ENCODE measurements at regions not wholly inside any gene's neighbourhood (a gene's known extent, or its start where the extent isn't known, plus 50 kb on each side); places are given as distances from the start of the nearest gene placed in this dataset.

GRCh38 chr22:49238181-49239141 is 589.2 kb downstream of the BRD1 start:
- no peak for TF ChIP-seq PATZ1 (CRISPR knock-in tag; IDR thresholded peaks at IDR 0.05; ENCODE audit: borderline replicate concordance)
- no peak for TF ChIP-seq ZFP30 (CRISPR knock-in tag; IDR thresholded peaks at IDR 0.05)
- TF ChIP-seq TOX (CRISPR knock-in tag; IDR thresholded peaks at IDR 0.05; ENCODE audit: borderline replicate concordance): no peak
- TF ChIP-seq CSDC2 (CRISPR knock-in tag; IDR thresholded peaks at IDR 0.05): no peak
- no peak for TF ChIP-seq TSHZ2 (CRISPR knock-in tag; IDR thresholded peaks at IDR 0.05)
- no peak for TF ChIP-seq RARB (CRISPR knock-in tag; IDR thresholded peaks at IDR 0.05)
- TF ChIP-seq ESRRG (CRISPR knock-in tag; IDR thresholded peaks at IDR 0.05): no peak
- TF ChIP-seq ARNTL (CRISPR knock-in tag; IDR thresholded peaks at IDR 0.05; ENCODE audit: borderline replicate concordance, low read depth): no peak
- no peak for TF ChIP-seq ZFP3 (CRISPR knock-in tag; IDR thresholded peaks at IDR 0.05)
- no peak for TF ChIP-seq CREB5 (CRISPR knock-in tag; IDR thresholded peaks at IDR 0.05; ENCODE audit: low read depth)
- no peak for TF ChIP-seq BACH2 (CRISPR knock-in tag; IDR thresholded peaks at IDR 0.05; ENCODE audit: borderline replicate concordance)
- TF ChIP-seq POU6F1 (CRISPR knock-in tag; IDR thresholded peaks at IDR 0.05; ENCODE audit: borderline replicate concordance, low read depth): no peak
- TF ChIP-seq GLIS3 (CRISPR knock-in tag; IDR thresholded peaks at IDR 0.05): no peak

Data from SK-N-SH treated with all-trans-retinoic acid at 6 μM for 48 hours (cell line).